ENCODE measurements at regions not wholly inside any gene's neighbourhood (a gene's known extent, or its start where the extent isn't known, plus 50 kb on each side); places are given as distances from the start of the nearest gene placed in this dataset.

- TF ChIP-seq CTCF (conservative IDR thresholded peaks at IDR 0.05 in 1 of 2, IDR thresholded peaks at IDR 0.05 in 1 of 2; ENCODE audit: low read depth in 1 of 2, low read length in 2 of 2): no peak
- no peak for TF ChIP-seq EZH2 (IDR thresholded peaks at IDR 0.05; ENCODE audit: low read length, missing control alignments)
- no peak overlapping the region for H3K27ac ChIP-seq (ENCODE audit: insufficient read depth, low read length)
- H3K79me2 ChIP-seq (ENCODE audit: control insufficient read depth, insufficient read depth, low read length): no peaks in the 10 kb centered on the region
- no peak overlapping the region for H3K9ac ChIP-seq (ENCODE audit: insufficient read depth, low read length)
- H2AFZ ChIP-seq (ENCODE audit: low read length): no peak overlapping the region
- DNase-seq (ENCODE audit: low read depth in 2 of 2): no peak
- no peak overlapping the region for H3K4me3 ChIP-seq (replicated peaks in 1 of 4; ENCODE audit: control extremely low read depth in 1 of 4, insufficient read depth in 1 of 4, low read depth in 3 of 4, low read length in 4 of 4)
- no peaks in the 10 kb centered on the region for H3K4me1 ChIP-seq (ENCODE audit: control insufficient read depth, extremely low read depth, insufficient read depth, low read length)
- H4K20me1 ChIP-seq (ENCODE audit: control insufficient read depth, extremely low read depth, insufficient read depth, low read length): no peaks in the 10 kb centered on the region
- H3K4me2 ChIP-seq (ENCODE audit: extremely low read depth, insufficient read depth, low read length): no peak overlapping the region
- H3K27me3 ChIP-seq (ENCODE audit: control insufficient read depth, insufficient read depth, low read length): no peaks in the 10 kb centered on the region
- no peaks in the 10 kb centered on the region for H3K9me3 ChIP-seq (ENCODE audit: control insufficient read depth, insufficient read depth, low read depth, low read length)
- no peaks in the 10 kb centered on the region for H3K36me3 ChIP-seq (ENCODE audit: control insufficient read depth, insufficient read depth, low read length)
Measured at GRCh38 chr10:29127731-29128130, 161.1 kb upstream of the LYZL1 start.

- DNase-seq (ENCODE audit: low read depth in 2 of 2): peak; percentile 26 to 56
- H3K36me3 ChIP-seq (ENCODE audit: control insufficient read depth, insufficient read depth, low read length): no peaks in the 10 kb centered on the region
- TF ChIP-seq EZH2 (IDR thresholded peaks at IDR 0.05; ENCODE audit: low read length, missing control alignments) (no peak), CTCF (conservative IDR thresholded peaks at IDR 0.05 in 1 of 2, IDR thresholded peaks at IDR 0.05 in 1 of 2; ENCODE audit: low read depth in 1 of 2, low read length in 2 of 2) (peak; percentile 54 to 65)
Measured at GRCh38 chr10:29130190-29130673, 158.6 kb upstream of the LYZL1 start.

DNA sequence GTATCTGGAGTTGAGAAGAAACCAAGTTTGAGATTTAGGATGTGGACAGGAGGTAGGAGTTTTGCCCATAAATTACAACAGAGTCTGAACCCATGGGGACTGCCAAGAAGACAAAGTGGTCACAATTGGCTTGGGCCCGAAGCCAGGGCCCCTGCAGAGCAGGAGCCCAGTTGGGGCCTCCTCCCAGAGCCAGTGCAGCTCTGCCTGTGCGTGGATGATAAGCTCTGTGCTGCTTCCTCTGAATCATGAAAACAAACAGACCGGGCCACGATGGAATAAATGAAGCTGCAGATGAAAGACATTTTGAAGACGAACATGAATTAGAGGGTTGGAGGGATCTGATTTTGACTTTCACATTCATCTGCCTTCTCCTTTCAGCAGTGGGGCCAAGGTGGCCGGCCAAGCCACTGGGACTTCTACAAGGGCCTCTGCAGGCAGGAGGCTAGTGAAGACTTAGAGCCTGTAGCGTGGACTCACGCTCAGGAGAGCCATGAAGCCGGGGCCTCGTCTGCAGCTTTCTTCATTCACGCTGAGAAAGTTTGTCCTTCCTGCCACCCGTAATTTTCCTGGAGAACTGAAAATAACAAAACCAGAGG, 156.8 kb upstream of the LYZL1 start:
- Histone ChIP-seq H3K9me3 (ENCODE audit: control insufficient read depth, insufficient read depth, low read depth, low read length) (no peaks in the 10 kb centered on the region), H4K20me1 (ENCODE audit: control insufficient read depth, extremely low read depth, insufficient read depth, low read length) (no peaks in the 10 kb centered on the region), H3K27ac (ENCODE audit: insufficient read depth, low read length) (no peak overlapping the region), H3K27me3 (ENCODE audit: control insufficient read depth, insufficient read depth, low read length) (no peaks in the 10 kb centered on the region), H3K4me2 (ENCODE audit: extremely low read depth, insufficient read depth, low read length) (no peak overlapping the region), H2AFZ (ENCODE audit: low read length) (no peak overlapping the region), H3K79me2 (ENCODE audit: control insufficient read depth, insufficient read depth, low read length) (no peaks in the 10 kb centered on the region), H3K36me3 (ENCODE audit: control insufficient read depth, insufficient read depth, low read length) (no peaks in the 10 kb centered on the region), H3K4me1 (ENCODE audit: control insufficient read depth, extremely low read depth, insufficient read depth, low read length) (no peaks in the 10 kb centered on the region), H3K4me3 (replicated peaks in 1 of 4; ENCODE audit: control extremely low read depth in 1 of 4, insufficient read depth in 1 of 4, low read depth in 3 of 4, low read length in 4 of 4) (no peak overlapping the region), H3K9ac (ENCODE audit: insufficient read depth, low read length) (no peak overlapping the region)
- no peak for TF ChIP-seq CTCF (conservative IDR thresholded peaks at IDR 0.05 in 1 of 2, IDR thresholded peaks at IDR 0.05 in 1 of 2; ENCODE audit: low read depth in 1 of 2, low read length in 2 of 2)
- no peak for TF ChIP-seq EZH2 (IDR thresholded peaks at IDR 0.05; ENCODE audit: low read length, missing control alignments)
- peak in 1 of 2 donors; percentile 51 for DNase-seq (ENCODE audit: low read depth in 2 of 2)

More at GRCh38 chr10:29130190-29130673, 158.6 kb upstream of the LYZL1 start:
- Histone ChIP-seq H4K20me1 (ENCODE audit: control insufficient read depth, extremely low read depth, insufficient read depth, low read length) (no peaks in the 10 kb centered on the region), H3K27me3 (ENCODE audit: control insufficient read depth, insufficient read depth, low read length) (no peaks in the 10 kb centered on the region), H3K4me3 (replicated peaks in 1 of 4; ENCODE audit: control extremely low read depth in 1 of 4, insufficient read depth in 1 of 4, low read depth in 3 of 4, low read length in 4 of 4) (no peak overlapping the region), H2AFZ (ENCODE audit: low read length) (no peak overlapping the region), H3K27ac (ENCODE audit: insufficient read depth, low read length) (no peak overlapping the region), H3K9me3 (ENCODE audit: control insufficient read depth, insufficient read depth, low read depth, low read length) (no peaks in the 10 kb centered on the region), H3K9ac (ENCODE audit: insufficient read depth, low read length) (no peak overlapping the region), H3K79me2 (ENCODE audit: control insufficient read depth, insufficient read depth, low read length) (no peaks in the 10 kb centered on the region), H3K4me1 (ENCODE audit: control insufficient read depth, extremely low read depth, insufficient read depth, low read length) (no peaks in the 10 kb centered on the region), H3K4me2 (ENCODE audit: extremely low read depth, insufficient read depth, low read length) (no peak overlapping the region)

All from fibroblast of lung (primary cell).